Activated CD8-positive, alpha-beta memory T cell treated with anti-CD3 and anti-CD28 coated beads, Interleukin-2, amount 50 U/mL, for 24 hours (primary cell): ENCODE measurements at regions not wholly inside any gene's neighbourhood (a gene's known extent, or its start where the extent isn't known, plus 50 kb on each side); places are given as distances from the start of the nearest gene placed in this dataset.
"Not testable (repeated sequence)": the region's sequence is repeated elsewhere in the genome, so short reads cannot be mapped to it uniquely, and the experiment has no call there.

ENCODE experiments used
- DNase-seq: peaks from one replicate; pipeline ENCODE4 v3.0.0-alpha.2; 2020; ENCODE audit errors: extremely low read depth

GRCh38 chr9:71632776-71633175 is 135.5 kb downstream of the CEMIP2 start:
- no peak for DNase-seq

GRCh38 chr9:71630377-71630995 is 137.8 kb downstream of the CEMIP2 start:
- no peak for DNase-seq

DNA sequence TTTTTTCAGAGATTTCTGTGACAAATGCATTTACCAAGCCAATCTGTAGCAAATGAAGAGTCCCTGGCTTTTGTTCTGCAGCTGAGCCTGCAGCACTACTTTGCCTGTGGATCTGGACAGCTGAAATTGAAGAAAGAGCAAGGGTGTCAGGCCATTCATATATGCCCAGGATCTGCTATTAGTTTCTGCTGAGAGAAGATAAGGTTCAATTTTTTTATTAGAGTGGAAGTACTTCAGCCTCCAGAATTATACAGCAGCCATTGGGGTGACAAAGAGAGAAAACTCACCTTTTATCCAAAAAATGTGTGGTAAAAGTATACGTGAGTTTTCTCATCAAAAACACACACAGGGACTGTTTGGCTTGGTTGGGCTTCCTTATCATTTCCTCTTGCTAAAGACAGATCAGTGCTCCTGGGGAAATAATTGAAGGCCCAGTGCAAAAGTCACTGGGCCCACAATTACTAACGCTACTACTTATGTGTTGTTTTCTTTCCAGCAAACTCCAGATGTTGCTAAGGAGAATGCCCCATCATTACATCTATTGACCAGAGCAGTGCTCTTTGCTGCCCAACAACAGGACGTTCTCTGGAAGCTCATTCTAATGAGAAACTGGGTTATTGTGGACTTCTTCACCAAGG is 138.6 kb downstream of the CEMIP2 start:
- no peak for DNase-seq

DNA sequence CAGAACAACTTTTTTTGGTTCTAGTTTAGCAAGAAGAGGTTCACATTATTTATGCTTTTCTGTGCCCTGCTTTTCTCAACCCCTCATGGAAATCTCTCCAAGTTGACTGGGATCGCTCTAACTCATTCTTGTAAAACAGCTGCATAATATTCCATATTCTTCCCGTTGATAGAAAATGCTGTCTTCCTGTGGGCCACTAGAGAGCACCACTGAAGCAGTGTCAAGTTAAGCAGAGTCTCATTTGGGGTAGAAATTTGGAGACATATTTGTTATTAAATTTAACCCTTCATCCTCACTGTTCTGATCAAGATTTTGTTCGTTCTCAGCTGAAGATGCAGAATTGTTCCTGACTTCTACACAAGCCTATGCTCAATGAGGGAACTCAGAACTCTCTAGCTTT is 140.1 kb downstream of the CEMIP2 start:
- no peak for DNase-seq

GRCh38 chr9:71627537-71627936 is 140.8 kb downstream of the CEMIP2 start:
- DNase-seq = no peak

GRCh38 chr9:71626395-71626794 is 141.9 kb downstream of the CEMIP2 start:
- DNase-seq = no peak

- DNase-seq = no peak
Observed at GRCh38 chr9:71624728-71625127, 143.6 kb downstream of the CEMIP2 start.

- no peak for DNase-seq
Observed at GRCh38 chr9:71620746-71621145, 147.6 kb downstream of the CEMIP2 start.

GRCh38 chr9:71620331-71620730 is 148.0 kb downstream of the CEMIP2 start:
- no peak for DNase-seq

- no peak for DNase-seq
Observed at GRCh38 chr9:71619926-71620325, 148.4 kb downstream of the CEMIP2 start.

DNA sequence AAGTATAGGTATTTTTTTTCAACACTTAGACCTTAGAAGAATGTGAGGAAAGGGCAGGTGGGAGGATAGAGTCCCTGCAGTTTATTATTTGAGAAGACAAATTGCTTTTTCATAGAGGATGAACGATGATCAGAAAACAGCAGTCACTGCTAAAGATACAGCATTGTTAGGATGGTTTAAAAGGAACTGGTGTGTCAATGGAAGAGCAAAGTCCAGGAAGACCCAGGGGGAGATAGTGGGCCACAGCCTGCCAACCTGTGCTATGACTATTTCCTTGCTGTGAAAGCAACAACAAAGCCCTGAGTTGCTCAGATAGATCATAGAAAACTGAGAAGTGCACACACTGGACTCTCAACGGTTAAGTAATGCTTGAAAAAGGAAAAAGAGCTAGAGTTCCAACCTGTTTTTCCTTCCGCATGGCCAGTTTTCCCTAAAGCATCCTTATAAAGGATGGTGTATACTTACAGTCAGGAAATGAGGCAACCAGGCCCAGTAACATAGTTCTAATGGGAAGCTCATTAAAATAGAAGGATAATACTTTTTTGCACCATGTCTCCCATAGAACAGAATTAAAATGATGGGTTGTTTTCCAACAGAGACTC is 153.8 kb downstream of the CEMIP2 start:
- no peak for DNase-seq

GRCh38 chr9:71612889-71613288 is 155.4 kb downstream of the CEMIP2 start:
- no peak for DNase-seq

DNA sequence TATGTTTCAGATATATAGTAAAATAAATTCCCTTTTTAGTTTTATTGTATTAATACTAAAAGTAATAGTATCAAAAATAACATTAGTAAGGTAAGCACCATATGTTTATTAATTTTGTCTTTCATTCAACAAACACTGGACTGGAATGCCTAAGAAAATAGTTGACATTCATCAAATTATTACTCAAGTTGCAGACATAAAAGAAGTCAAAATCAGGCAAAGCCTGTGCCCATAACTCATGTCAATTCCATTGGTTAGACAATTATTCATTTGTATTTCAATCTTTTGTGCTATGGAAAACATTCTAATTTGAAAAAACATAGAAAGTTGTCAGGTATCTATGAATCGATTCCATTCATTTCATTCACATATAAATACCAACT is 158.9 kb downstream of the CEMIP2 start:
- no peak for DNase-seq

- no peak for DNase-seq
Observed at GRCh38 chr9:71608825-71609447, 159.4 kb downstream of the CEMIP2 start.

GRCh38 chr9:71608021-71608420 is 160.3 kb downstream of the CEMIP2 start:
- DNase-seq = no peak

DNA sequence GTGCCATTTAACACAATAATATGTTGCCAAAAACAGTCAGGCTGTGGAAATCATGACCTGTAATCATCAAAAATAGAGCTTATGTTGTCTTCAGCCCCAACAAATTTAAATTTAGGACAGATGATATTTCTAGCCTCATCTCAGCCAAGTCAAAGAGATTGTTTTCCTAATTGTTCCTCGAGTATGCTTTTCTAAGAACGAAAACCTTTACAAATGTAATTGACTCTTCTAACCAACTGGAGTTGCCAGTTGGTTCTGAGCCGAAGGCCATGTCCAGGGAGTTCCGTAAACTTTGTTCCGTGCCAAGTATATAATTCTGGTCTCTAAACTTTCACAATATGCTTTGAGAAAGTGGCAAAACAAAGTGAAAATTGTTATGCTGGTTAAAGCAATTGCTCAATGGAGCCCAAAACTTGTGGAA is 160.8 kb downstream of the CEMIP2 start:
- DNase-seq = no peak

DNA sequence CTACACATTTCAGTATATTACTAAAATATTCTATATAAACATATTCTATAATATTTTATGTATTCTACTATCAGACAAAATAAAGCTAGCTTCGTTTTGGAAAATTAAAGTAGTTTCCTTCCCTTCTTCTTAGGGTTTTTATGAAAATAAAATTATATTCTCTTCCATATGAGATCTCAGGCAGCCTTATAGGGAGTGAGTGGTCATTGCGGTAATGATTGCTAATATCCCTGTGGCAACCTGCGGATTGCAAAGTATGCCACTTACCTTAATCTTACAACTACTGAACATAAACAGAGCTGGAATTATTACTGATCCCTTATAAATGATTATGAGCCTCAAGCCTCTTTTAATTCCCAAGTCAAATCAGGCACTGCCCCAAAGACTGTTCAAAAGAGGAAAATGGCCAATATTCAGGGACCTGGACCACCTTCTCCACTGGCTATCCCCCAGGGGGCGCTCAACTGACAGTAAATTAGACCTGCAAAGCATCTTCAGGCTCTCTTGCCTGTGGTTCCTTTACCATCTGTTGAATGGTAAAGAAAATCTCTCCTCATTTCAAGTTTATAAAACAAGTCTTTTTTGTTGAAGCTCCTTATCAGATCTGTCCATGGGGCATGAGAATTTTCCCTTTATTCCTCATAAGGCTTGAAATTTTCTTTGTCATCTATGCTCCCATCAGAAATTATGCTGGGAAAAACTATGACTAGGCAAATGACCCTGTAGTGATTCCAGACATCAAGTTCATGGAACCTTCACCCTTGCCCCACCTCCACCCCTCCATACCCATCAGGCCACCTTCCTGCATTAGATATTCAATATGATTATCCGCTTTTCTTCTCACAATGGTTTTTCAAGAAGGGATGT is 163.9 kb downstream of the CEMIP2 start:
- DNase-seq = peak; percentile 44

DNA sequence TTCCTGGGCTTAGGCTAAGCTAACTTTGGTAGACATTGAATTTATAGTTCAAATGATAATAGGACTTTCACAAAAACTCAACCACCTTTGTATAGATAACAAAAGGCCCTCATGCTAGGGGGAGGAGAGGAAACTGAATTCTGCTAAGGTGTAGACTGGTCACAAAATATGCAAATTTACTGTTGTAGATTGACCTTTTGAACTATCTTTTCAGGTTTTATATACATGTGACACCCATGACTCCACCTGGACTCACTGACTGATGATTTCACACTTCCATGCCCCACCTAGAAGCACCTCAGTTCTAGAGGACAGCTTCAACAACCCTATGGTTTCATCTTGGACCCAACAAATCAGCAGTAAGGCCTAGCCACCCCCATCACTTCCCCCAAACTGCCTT is 165.7 kb downstream of the CEMIP2 start:
- DNase-seq = no peak

DNA sequence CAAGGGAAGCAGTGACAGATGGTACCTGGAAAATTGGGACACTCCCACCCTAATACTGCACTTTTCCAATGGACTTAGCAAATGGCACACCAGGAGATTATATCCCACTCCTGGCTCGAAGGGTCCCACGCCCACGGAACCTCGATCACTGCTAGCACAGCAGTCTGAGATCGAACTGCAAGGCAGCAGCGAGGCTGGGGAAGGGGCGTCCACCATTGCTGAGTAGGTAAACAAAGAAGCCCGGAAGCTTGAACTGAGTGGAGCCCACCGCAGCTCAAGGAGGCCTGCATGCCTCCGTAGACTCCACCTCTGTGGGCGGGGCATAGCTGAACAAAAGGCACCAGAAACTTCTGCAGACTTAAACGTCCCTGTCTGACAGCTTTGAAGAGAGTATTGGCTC is 172.6 kb downstream of the CEMIP2 start:
- not testable (repeated sequence) for DNase-seq

- no peak for DNase-seq
Observed at GRCh38 chr9:71594541-71594940, 173.8 kb downstream of the CEMIP2 start.

DNA sequence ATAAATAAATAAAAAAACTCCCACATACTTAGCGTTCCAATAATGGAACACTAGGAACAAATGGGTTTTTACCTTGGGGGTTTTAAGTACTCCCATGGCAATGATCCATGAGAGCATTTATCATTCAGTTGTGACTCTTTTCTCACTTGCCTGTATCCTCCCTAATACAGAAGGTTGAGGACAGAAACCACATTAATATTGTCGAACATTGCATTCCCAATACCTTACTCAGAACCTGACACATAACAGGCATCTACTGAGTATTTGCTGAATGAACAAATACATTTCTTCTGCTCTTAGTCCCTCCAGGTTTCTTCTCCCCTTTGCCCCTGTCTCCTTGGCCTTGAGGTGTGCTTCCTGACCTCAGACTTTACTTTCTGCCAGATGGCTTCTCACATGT is 175.9 kb downstream of the CEMIP2 start:
- DNase-seq = no peak

GRCh38 chr9:71590362-71590761 is 178.0 kb downstream of the CEMIP2 start:
- no peak for DNase-seq
